ENCODE measurements at regions not wholly inside any gene's neighbourhood (a gene's known extent, or its start where the extent isn't known, plus 50 kb on each side); places are given as distances from the start of the nearest gene placed in this dataset.
"Not testable (repeated sequence)": the region's sequence is repeated elsewhere in the genome, so short reads cannot be mapped to it uniquely, and the experiment has no call there.

DNA sequence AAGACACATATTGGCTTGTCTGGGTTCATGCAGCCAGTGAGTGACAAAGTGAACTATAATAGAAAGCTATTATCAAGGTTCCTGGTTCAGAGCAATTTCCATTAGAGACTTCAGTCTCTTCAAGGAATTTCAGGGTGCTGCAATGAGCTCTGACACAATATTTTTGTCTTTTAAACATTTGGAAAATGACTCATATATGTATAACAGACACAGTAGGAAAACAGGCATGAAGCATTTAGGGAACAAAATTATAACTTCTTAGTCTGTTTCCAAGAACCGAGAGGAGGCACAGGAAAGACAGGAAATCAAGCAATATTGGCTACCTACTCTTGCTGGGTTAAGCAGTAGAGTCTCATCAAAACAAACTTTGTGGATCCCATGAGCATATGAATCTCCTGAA lies 170.4 kb downstream of the PTPRC start:
- DNase-seq, result no peak

DNA sequence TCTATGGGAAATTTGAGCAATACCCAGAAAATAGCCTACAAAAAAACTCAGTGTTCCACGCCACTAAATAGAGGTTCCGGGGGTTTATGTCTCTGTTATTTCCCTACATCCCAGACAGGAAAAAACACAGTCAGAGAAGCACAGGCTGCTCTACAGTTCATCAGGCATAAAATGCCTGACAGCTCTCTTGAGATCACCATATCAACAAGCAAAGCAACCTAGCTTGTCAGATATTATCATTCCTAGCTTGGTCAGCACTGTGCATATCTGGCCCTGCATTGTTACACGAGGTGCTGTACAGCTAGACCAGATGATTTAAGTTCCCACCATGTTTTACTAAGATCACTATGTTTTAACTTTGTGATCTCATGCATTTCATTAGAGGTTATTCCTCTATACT lies 172.6 kb downstream of the PTPRC start:
- no peak for DNase-seq

DNA sequence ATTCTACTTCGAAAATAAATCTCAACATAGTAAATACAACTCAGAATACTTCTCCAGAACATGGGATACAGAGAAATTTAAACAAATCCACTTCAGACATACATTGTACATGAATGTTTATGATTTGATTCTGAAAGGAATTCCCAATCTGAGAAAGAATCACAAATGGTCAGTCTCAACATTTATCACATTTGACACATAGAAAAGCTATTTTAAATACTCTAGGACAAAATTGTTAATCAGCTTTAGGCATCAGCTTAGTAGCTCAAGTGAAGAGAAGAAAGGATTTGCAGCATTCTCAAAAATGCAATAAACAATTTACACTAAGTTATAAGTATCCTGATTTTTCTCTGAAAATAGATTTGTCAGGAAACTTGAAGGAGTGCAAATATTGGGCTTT lies 184.8 kb downstream of the PTPRC start:
- DNase-seq, result no peak

DNA sequence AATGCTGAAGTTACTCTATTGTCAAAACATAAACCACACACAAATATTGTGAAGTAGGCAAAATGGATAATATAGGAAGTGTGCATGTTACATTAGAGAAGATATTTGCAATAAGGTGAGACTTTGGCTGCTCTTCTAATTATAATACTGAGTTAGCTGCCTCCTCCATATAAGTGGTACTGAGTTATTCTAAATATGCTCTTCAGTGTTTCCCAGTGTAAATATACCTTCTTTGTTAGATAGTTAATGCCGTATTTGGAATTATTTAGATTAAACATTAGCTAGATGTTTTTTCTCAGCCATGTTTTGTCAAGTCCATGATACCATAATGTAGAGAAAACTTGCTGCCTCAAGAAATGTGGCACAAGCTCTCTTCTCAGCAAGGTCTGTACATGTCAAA lies 186.4 kb downstream of the PTPRC start:
- no peak for DNase-seq

DNA sequence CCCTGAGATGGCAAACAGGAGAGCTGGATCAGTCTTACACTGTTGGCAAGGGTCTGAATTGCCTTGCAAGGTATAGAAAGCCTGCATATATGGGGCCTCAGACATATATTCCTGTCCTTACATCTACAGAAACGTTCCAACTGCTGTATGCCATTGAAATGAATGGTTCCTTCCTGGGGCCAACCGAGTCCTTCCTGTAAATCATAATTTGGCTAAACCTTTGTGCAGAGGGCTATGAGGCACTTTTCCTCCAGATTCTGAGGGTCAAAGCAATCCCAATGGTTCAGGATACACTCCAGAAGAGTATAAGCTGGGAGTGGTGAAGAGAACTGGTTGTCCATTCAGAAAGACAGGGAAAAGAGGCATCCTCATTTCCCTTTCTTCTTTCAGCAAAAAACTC lies 190.5 kb downstream of the PTPRC start:
- no peak for DNase-seq

DNA sequence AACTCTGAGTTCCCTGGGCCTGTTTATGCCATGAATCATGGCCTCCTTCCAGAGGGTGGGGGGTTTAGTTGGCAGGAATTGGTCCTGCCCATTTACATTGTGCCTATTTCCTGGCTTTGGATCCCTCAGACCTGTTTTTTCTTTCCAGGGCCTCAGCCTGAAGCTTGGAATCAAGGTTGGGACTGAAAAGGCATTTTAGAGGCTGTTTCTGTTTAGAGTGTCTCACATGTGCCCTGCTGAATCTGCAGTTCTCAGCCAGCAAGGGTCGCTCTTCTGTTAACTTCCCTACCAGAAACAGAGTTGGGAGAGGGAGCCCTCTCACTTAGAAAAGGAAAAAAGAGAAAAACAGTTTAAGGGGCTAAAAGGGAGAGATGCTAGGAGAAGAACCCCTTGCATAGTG lies 191.1 kb downstream of the PTPRC start:
- no peak for DNase-seq

DNA sequence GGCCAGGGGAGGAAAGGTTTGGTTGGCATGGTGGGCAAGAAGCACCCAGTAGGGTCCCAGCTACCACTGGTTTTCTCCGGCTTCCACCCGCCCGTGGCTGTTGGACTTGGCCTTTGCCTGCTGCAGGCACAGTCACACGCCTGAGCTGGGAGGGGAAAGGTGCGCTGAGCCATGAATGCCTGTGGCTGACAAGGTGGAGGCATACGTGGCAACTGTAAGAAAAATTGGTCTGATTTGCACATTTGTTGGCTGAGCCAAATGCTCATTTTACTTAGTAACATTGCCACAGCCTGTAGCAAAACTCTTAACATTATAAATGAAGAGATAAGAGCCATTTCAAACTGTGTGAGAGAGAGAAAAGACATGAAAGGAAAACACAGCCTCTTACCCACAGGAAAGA lies 191.6 kb downstream of the PTPRC start:
- DNase-seq, result no peak

DNA sequence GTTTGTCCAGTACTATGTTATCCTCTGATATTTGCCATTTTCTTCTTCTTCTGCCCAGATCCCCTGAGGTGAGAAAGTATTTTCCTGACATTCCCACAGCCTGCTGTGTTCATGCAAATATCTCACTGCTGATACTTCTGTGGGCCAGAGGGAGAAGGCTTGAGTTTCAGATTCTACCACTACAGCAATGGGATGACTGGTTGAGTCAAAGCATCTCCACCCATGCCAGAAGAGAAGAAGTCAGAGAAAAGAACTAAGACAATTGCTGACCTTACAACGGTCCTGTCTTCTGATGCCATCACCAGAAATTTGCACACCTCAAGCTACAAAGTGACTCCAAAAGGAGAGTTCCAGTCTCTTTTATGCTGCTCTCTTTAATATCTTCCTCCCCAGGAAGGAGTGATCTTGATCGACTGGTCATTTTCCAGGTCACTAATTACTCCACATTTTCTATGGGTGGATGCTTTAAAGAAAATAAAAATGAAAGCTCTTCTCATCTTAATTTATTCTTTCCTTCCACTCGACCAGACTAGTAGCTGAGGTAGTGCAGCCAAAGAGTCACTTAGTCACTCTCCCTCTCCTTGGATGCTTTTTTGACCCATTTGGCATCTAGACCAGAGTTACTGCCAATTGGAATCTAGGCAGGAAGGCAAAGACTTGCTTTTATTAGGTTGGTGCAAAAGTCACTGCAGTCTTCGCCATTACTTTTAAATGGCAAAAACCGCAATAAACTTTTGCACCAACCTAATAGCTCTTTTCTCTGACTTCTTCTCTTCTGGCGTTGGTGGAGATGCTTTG lies 195.1 kb downstream of the PTPRC start:
- no peak for DNase-seq

DNA sequence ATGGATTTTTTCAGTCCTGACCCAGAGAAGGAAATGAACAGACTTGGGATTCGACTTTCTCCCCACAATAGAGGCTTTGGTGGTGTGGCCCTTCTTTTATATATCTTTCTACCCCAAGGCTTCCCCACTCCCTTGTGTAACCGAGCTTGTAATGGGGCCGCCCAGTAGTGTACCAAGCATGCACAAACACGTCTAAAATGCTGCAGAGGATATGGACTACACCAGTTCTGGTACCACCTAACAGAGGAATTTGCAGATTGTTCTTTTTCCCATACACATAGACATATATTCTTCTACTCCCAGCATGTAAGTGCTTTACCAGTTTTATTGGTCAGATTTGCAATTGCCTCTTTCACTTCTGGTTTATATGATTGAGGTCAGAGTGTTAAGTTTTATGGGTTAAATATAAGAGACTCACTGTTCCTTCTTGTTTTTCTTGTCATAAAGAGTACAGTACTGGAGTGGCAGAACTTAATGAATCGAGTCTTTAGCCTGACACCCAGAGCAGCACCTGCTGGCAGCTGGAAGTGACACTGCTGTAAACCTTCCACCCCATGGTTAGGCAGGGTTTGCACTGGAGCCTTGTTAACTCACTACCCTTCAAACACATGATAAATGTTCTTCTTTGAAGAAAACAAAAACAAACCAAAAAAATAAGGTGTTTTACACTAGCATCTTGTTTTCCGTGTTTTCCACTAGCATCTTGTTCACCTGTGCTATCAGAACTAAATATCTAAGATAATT lies 198.6 kb downstream of the PTPRC start:
- no peak for DNase-seq

DNA sequence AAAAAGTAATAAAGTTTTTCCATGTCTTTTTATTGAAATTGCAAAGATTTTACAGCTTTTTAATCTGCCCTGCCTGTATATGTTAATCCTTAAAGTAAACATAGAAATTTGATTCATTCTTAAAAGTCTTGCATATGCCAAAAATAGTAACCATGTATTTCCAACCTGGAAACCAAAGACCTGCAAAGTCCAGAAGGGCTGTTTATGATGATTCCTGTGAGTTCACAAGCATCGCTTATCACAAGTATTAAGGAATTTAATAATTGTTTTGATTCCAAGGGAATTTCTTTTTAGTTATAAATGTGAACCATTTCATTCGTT lies 199.1 kb downstream of the PTPRC start:
- no peak for DNase-seq

DNA sequence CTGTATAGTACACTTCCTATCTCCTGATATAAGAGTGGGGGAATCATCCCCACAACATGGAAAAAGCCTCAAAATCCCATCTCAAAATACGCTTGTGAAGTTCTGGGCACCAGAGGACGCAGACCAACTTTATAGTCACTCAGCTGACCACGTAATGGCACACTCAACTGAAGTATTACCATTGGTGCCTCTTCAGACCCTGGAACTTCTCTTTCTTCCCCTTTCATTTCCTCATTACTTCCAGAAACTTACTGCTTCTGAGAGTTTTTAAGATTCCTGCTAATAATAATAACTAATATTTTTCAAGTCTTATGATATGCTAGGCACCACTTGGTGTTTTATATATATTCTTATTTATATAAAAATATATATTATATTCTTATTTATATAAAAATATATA lies 202.6 kb downstream of the PTPRC start:
- DNase-seq, result no peak

DNA sequence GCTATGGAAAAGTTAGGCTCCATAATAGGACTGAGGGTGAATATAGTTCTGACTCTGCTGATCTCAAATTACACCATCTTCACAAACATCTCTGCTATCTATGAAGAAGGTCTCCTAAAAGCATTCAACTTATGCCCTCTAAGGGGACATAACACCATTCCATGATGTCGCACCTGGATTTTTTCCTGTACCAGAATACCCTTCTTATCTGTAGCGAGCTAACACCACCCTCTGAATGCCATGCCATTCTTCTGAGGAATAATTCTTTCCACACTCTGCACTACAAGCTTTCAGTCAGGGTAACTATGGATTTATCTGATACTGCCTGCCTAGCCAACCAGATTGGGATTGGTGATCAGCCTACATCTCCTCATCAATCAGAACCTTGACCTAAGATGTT lies 203.8 kb downstream of the PTPRC start:
- no peak for DNase-seq

DNA sequence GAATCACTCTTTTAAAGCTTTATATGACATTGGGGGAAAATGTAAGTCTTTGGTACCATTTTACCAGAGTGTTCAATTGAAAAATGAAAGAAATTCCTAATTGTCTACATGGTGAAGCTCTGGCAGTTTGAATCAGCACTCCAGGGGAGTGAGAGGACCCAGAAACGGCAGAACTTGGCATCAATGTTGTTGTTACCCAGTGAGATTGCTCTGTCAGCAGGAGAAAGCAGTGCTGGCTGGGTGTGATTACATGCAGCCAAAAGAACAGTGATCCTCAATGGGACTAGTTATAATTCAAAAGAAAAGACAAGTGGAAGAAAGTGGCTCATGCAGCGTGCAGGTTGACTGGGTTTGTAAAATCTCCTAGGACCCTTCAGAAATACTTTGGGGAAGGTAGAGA lies 206.4 kb downstream of the PTPRC start:
- no peak for DNase-seq

DNA sequence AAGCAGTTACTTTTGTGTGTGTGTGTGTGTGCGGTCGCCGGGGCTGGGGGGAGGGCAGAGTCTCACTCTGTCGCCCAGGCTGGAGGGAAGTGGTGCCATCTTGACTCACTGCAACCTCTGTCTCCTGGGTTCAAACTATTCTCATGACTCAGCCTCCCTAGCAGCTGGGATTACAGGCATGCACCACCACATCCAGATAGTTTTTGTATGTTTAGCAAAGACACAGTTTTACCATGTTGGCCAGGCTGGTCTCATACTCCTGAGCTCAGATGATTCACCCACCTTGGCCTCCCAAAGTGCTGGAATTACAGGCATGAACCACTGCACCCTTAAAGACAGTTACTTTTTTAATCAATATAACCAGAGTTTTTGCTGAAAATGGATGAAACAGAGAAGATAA lies 207.0 kb downstream of the PTPRC start:
- DNase-seq, result no peak

DNA sequence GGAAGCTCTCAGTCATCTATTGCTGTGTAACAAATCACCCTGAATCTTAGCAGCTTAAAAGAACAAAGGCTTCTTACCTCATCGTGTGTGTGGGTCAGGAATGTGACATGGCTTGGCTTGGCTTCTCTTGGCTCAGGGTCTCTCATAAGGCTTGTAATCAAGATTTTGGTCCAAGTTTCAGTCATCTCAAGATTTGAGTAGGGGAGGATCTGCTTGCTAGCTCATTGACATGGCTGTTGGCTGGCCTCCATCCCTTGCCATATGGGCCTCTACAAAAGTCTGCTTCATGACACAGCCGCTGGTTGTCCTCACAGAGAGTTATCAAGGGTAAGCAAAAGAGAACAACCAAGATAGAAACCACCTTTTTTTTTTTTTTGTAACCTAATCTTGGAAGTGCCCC lies 207.7 kb downstream of the PTPRC start:
- DNase-seq, result no peak

DNA sequence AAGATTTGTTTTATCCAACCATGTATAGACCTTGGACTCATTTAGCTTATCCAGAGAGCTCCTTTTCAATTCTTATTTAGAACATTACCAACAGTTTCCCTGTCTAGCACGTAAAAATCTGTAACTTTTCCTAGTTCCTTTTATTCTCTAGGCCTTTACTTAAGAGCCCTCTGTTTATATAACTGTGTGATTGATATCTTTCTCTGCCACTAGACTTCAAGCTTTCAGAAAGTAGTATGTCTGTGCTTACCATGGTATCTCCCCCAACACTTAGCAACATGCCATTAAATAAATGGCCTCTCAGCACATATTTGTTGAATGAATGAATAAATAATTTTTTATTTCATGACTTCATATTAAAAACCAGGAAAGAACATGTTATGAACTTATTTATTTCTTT lies 209.4 kb downstream of the PTPRC start:
- DNase-seq, result no peak

DNA sequence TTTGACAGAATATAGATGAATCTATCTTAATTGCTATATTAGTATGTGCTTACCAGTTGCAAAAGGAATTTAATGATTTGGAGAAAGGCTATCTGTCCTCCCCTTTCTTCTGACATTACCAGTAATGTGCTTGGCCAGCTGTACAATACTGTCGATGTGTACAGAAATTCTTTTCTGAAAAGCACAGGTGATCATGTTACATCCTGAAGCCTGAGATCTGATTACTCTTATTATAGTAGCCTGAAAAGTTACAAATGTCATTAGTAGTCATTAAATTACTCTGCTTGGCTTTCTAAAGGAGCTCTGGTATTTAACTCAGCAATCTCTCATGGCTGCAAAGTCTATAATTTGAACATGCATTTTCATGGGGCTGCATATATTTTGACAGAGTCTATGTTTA lies 209.8 kb downstream of the PTPRC start:
- peak in 1 of 2 experiments; percentile 55 for DNase-seq

DNA sequence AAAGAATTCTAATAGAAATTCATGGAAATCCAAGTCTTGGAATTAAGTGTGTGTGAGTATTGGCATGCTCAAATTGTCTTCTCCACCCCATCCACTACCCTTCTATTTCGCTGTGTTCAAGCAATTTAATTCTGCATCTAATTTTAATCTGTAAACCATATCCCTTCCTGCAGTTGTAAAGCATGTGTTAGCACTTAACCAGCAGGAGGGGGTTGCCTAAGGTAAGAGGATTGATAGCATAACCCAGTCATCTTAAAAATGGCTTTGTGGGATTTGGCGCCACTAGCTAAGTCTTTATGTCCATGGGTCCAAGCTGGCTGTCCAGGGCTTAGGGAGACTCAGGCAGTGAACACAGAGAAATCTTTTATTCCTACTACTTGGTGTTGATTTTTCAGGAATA lies 210.3 kb downstream of the PTPRC start:
- DNase-seq, result peak; percentile 31 to 70

DNA sequence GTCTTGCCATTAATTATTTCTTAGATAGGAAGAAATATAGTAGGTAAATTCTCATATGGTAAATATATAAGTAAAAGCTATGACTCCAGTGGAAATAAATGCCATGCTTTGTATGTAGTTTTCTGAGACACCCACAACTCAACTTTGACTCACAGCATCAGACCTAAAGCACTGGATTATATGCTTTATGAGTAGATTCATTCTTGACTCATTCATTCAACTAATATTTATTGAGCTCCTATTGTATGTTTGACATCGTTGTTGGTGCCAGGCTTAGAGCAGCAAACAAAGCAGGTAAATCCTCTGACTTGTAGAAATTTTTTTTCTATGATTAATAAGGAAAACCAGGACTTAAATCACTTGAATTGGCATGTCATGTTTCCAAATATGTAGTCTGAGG lies 211.4 kb downstream of the PTPRC start:
- DNase-seq, result no peak

DNA sequence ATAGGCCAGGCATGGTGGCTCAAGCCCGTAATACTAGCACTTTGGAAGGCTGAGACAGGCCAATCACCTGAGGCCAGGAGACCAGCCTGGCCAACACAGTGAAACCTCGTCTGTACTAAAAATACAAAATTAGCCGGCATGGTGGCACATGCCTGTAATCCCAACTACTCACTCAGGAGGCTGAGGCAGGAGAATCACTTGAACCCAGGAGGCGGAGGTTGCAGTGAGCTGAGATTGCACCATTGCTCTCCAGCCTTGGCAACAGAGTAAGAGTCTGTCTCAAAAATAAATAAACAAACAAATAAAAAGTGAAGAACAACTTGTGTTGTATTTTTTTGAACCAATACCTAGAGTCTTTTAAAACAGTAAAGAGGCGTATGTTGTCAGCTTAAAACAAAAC lies 212.1 kb downstream of the PTPRC start:
- DNase-seq, result not testable (repeated sequence)

DNA sequence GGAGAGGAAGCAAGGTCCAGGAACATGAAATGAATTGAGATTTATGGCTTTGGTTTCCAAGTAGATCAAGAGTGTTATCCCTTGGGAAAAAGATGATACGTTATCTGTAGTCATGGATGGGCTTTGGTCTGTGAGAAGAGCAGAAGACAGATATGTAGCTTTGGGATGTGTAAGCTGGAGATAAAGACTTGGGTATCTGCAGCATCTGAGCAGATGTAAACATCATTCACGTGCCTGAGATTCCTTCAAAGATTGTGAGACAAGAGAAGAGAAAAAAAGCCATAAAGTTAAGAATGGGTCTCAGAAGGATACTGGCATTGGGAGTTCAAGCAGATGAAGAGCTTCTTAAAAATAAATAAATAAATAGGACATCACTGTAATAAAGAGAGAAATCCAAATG lies 217.8 kb downstream of the PTPRC start:
- no peak for DNase-seq

DNA sequence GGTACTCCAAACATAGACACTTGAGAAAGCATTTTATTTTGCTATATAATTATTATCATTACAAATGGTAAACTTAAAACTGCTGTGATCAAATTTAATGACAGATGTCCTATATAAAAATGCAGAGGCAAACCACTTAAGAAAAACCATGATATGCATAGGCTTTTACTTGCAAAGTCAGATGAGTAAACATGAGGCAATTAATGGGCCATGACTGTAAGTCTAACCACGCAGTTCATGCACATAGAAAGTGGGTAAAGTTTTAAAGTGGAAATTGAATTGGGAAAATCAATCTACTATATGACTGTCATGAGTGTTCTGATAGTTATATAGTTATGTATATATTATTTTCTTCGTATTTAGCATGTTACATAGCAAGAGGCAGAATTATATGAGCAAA lies 219.2 kb downstream of the PTPRC start:
- DNase-seq, result peak in 1 of 2 experiments; percentile 13

DNA sequence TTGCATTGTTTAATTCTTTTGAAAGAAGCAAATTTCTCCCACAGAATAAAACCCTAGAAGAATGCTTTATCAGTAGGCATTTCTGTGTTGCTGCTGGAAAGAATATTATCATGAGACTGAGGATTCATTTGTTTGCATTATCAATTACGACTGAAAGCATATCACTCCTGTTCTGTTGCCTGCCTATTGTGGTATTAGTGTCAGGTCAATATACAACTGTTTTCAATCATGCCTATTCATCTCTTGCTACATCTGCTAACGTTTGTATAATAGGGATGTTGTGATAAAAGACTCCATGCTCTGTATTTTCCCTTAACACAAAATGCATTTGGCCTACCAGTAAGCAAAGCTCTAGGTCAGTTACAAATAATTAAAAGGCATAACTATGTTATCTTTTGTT lies 221.5 kb downstream of the PTPRC start:
- no peak for DNase-seq

DNA sequence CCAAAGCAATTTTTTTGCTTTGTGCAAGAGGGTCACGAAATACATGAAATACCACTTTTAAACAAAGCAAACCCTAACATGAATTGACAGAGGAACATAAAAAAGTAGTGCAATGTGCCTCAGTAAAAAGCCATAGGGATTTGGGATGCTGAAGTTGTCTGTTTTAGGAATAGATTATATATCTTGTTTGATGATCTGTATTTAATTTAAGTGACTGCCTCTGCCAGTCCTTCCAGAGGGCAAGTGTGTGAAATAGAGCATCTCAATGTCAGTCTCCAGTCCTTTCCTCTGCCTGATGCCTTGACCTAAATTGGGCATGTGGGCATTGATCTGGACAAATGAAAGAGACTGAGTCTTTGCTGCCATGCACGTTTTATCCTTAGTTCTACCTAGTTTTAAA lies 222.8 kb downstream of the PTPRC start:
- DNase-seq, result no peak

DNA sequence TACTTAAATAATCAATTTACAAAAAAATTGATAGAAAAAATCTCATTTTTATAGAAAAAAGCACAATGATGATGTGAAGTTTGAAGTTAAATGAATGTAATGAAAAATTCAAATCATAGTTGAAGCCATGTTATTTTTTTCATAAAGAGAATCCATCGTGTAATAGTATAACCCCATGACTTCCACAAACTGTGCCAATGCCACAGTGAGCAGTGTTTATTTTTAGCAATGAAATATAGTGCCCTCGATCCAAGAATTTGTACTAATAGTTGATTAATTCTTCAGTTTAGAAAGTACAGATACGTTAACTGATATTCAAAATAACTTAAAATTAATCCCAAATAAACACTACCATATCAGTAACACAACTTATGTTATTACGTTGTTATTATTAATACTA lies 225.9 kb downstream of the PTPRC start:
- no peak for DNase-seq
